Esophagus squamous epithelium (tissue), 5 donors: ENCODE measurements at regions not wholly inside any gene's neighbourhood (a gene's known extent, or its start where the extent isn't known, plus 50 kb on each side); places are given as distances from the start of the nearest gene placed in this dataset.
"Not testable (repeated sequence)": the region's sequence is repeated elsewhere in the genome, so short reads cannot be mapped to it uniquely, and the experiment has no call there.

Experiments used
- DNase-seq: peaks from one replicate; lab custom pipeline; 2025; lab: John Stamatoyannopoulos, UW
- H3K27ac ChIP-seq, 4 donors: fragments of 200-600 bp; sonication (generic); one replicate each; pipeline ENCODE4 v1.5.1; 2016 to 2019; ENCODE audit warnings: mild to moderate bottlenecking in 1 of 4
- H3K27me3 ChIP-seq, 4 donors: fragments of 200-600 bp; sonication (generic); 1 replicate in 3 of 4; 2 replicates in 1 of 4; pipeline versions ENCODE4 v1.5.1 to v1.6.0; 2017 to 2021; ENCODE audit warnings: antibody characterized with exemption in 1 of 4
- H3K36me3 ChIP-seq, 3 donors: fragments of 200-600 bp; sonication (generic); one replicate each; pipeline ENCODE4 v1.5.1; 2016 to 2019
- H3K4me1 ChIP-seq, 3 donors: fragments of 200-600 bp; sonication (generic); one replicate each; pipeline ENCODE4 v1.5.1; 2017 to 2019
- H3K4me3 ChIP-seq, 4 donors: fragments of 200-600 bp; sonication (generic); 1 replicate in 3 of 4; 2 replicates in 1 of 4; pipeline ENCODE4 v1.5.1; 2016 to 2019; ENCODE audit warnings: mild to moderate bottlenecking in 2 of 4, moderate library complexity in 1 of 4
- H3K9me3 ChIP-seq, 3 donors: fragments of 200-600 bp; sonication (generic); one replicate each; pipeline ENCODE4 v1.5.1; 2016 to 2019
- CTCF ChIP-seq, 6 experiments: fragments of 450-650 bp in 4 of 6; fragments of 200-600 bp in 2 of 6; sonication (generic) in 2 of 6; IDR thresholded peaks; one replicate each; pipeline ENCODE4 v1.5.1; 2016 to 2019; ENCODE audit warnings: antibody characterized with exemption in 6 of 6, mild to moderate bottlenecking in 4 of 6, moderate library complexity in 4 of 6
- POLR2A ChIP-seq, 4 donors: fragments of 450-650 bp; IDR thresholded peaks; one replicate each; pipeline ENCODE4 v1.6.1; 2017; ENCODE audit warnings: antibody characterized with exemption in 4 of 4, mild to moderate bottlenecking in 4 of 4, moderate library complexity in 3 of 4
- WGBS, 2 donors: methylation state at CpG; one replicate each; pipeline ENCODE4 v1.1.5; 2018; 5-methylcytosine and 5-hydroxymethylcytosine counted together
- intact Hi-C: fragments of 100-400 bp; cut with DNase I; formaldehyde crosslinking; loops from one replicate; pipeline ENCODE4 v1.15.0; 2022
- donor health status: DM: yes; HTN: yes; CAD: no.

- DNase-seq: no peak
Observed at GRCh38 chr11:45392591-45393091, 106.5 kb upstream of the SYT13 start.

GRCh38 chr11:45392154-45392553, 106.0 kb upstream of the SYT13 start:
- no peak for DNase-seq
- intact Hi-C loops: no loop called here
- Histone ChIP-seq H3K36me3 (no peaks in the 10 kb centered on the region), H3K27ac (no peak overlapping the region), H3K4me3 (no peak overlapping the region), H3K27me3 (peaks cover 0 to 23% (median 0%) of the 10 kb centered on the region in 4 donors), H3K4me1 (no peaks in the 10 kb centered on the region), H3K9me3 (no peaks in the 10 kb centered on the region)
- 74 to 76% methylated on average over 6 to 8 of the region's 8 CpGs for WGBS, 2 donors
- TF ChIP-seq CTCF (IDR thresholded peaks at IDR 0.05) (no peak), POLR2A (IDR thresholded peaks at IDR 0.05) (no peak)

More at GRCh38 chr11:45392591-45393091, 106.5 kb upstream of the SYT13 start:
- intact Hi-C loops: no loop called here
- Histone ChIP-seq H3K27ac (no peak overlapping the region), H3K27me3 (peaks cover 0 to 18% (median 0%) of the 10 kb centered on the region in 4 donors), H3K9me3 (no peaks in the 10 kb centered on the region), H3K36me3 (no peaks in the 10 kb centered on the region), H3K4me3 (no peak overlapping the region), H3K4me1 (no peaks in the 10 kb centered on the region)
- WGBS, 2 donors: 83 to 87% methylated on average over 7 to 12 of the region's 12 CpGs
- TF ChIP-seq CTCF (IDR thresholded peaks at IDR 0.05) (no peak), POLR2A (IDR thresholded peaks at IDR 0.05) (no peak)

GRCh38 chr11:45391168-45391850, 105.2 kb upstream of the SYT13 start:
- Histone ChIP-seq H3K4me1 (no peaks in the 10 kb centered on the region), H3K4me3 (no peak overlapping the region), H3K9me3 (no peaks in the 10 kb centered on the region), H3K27ac (no peak overlapping the region), H3K36me3 (no peaks in the 10 kb centered on the region), H3K27me3 (peaks cover 0 to 25% (median 0%) of the 10 kb centered on the region in 4 donors)
- DNase-seq: no peak
- TF ChIP-seq CTCF (IDR thresholded peaks at IDR 0.05) (no peak), POLR2A (IDR thresholded peaks at IDR 0.05) (no peak)
- intact Hi-C loops: no loop called here
- 43 to 78% methylated on average over 3 to 4 of the region's 9 CpGs for WGBS, 2 donors

GRCh38 chr11:45390407-45390806, 104.3 kb upstream of the SYT13 start:
- no peaks in the 10 kb centered on the region for H3K4me1 ChIP-seq
- WGBS, 2 donors: 69 to 77% methylated on average over 4 to 5 of the region's 5 CpGs
- intact Hi-C loops: no loop called here
- H3K9me3 ChIP-seq: no peaks in the 10 kb centered on the region
- TF ChIP-seq POLR2A (IDR thresholded peaks at IDR 0.05) (no peak), CTCF (IDR thresholded peaks at IDR 0.05) (no peak)
- H3K4me3 ChIP-seq: no peak overlapping the region
- H3K36me3 ChIP-seq: no peaks in the 10 kb centered on the region
- peaks cover 0 to 29% (median 0%) of the 10 kb centered on the region in 4 donors for H3K27me3 ChIP-seq
- no peak for DNase-seq
- H3K27ac ChIP-seq: no peak overlapping the region

- intact Hi-C loops: no loop called here
- H3K4me3 ChIP-seq: no peak overlapping the region
- H3K27me3 ChIP-seq: peaks cover 0 to 46% (median 0%) of the 10 kb centered on the region in 4 donors
- H3K4me1 ChIP-seq: peaks cover 0 to under 1% (median 0%) of the 10 kb centered on the region in 3 donors
- H3K9me3 ChIP-seq: no peaks in the 10 kb centered on the region
- 63% methylated on average over 1 of the region's 1 CpG; no CpG with 5 or more reads in 1 of the 2 donors for WGBS, 2 donors
- TF ChIP-seq CTCF (IDR thresholded peaks at IDR 0.05): no peak
- no peak for TF ChIP-seq POLR2A (IDR thresholded peaks at IDR 0.05)
- H3K27ac ChIP-seq: no peak overlapping the region
- no peaks in the 10 kb centered on the region for H3K36me3 ChIP-seq
- no peak for DNase-seq
Observed at GRCh38 chr11:45388472-45388871, 102.3 kb upstream of the SYT13 start.

- H3K9me3 ChIP-seq, H3K27ac ChIP-seq, H3K36me3 ChIP-seq, H3K4me1 ChIP-seq, intact Hi-C loops, DNase-seq, H3K4me3 ChIP-seq: not testable (repeated sequence)
- WGBS, 2 donors: 70 to 75% methylated on average over 2 of the region's 2 CpGs
- H3K27me3 ChIP-seq: peaks cover 0 to 48% (median 0%) of the 10 kb centered on the region in 4 donors
Observed at GRCh38 chr11:45387885-45388284, 101.7 kb upstream of the SYT13 start.
